ENCODE measurements at regions not wholly inside any gene's neighbourhood (a gene's known extent, or its start where the extent isn't known, plus 50 kb on each side); places are given as distances from the start of the nearest gene placed in this dataset.
"Not testable (repeated sequence)": the region's sequence is repeated elsewhere in the genome, so short reads cannot be mapped to it uniquely, and the experiment has no call there.

DNA sequence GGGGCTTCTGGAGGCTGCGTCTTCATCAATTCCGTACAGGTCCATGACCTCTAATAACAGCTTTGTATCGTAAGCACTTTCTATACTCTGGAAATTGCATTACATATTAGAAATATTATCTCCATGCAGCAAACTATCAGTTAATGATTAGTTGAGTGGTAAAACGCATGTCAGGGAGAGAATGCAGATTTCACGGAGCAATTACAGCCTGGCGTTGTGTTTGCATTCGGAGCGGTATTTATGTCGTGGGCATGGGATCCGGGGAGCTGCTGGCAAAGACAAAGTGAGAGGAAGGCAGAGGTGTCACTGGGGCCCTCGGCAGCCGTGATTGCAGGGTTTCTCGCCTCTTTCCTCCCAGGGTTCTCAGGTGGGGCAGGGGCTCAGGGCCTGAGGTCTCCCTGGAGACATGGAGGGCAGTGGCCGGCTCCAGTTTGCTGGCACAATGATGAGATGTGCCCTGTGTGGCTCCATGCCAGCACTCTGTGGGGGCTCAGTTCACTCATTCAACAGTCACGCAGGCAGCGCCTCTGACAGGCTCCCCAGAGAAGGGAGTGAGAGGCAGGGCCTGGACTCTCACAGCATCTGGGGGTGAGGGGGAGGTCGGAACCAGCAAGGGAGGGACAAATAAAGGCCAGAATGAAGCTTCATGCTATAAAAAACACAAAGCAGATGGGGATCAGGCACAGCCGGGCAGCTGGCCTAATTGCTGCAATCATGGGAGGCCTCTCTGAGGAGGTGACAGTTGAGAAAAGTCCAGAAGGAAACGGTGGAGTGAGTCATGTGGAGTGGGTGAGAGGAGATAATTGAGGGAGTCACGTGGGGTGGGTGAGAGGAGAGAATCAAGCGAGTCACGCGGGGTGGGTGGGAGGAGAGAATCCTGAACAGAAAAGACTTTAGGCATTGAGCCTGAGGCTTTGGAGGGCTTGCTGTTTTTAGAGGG lies 1002.7 kb downstream of the BRD1 start:
- ChIA-PET POLR2A (no interaction called here), CTCF (no interaction called here)
- DNase-seq, result no peak
- no peaks in the 10 kb centered on the region for H3K4me1 Mint-ChIP-seq
- H3K27me3 Mint-ChIP-seq, result no peaks in the 10 kb centered on the region
- no peaks in the 10 kb centered on the region for H3K9me3 Mint-ChIP-seq
- H3K27ac Mint-ChIP-seq, result no peak overlapping the region
- no peak overlapping the region for H3K4me3 Mint-ChIP-seq
- no peaks in the 10 kb centered on the region for H3K36me3 Mint-ChIP-seq (ENCODE audit: low read depth)

GRCh38 chr22:48823941-48824340 lies 1003.7 kb downstream of the BRD1 start:
- H3K4me1 Mint-ChIP-seq, result no peaks in the 10 kb centered on the region
- ChIA-PET CTCF (no interaction called here), POLR2A (no interaction called here)
- no peak for DNase-seq
- no peak overlapping the region for H3K27ac Mint-ChIP-seq
- H3K4me3 Mint-ChIP-seq, result no peak overlapping the region
- no peaks in the 10 kb centered on the region for H3K9me3 Mint-ChIP-seq
- no peaks in the 10 kb centered on the region for H3K36me3 Mint-ChIP-seq (ENCODE audit: low read depth)
- no peaks in the 10 kb centered on the region for H3K27me3 Mint-ChIP-seq

- no peaks in the 10 kb centered on the region for H3K27me3 Mint-ChIP-seq
- ChIA-PET CTCF (no interaction called here), POLR2A (no interaction called here)
- H3K9me3 Mint-ChIP-seq, result no peaks in the 10 kb centered on the region
- H3K27ac Mint-ChIP-seq, result no peak overlapping the region
- H3K4me3 Mint-ChIP-seq, result no peak overlapping the region
- H3K36me3 Mint-ChIP-seq (ENCODE audit: low read depth), result no peaks in the 10 kb centered on the region
- no peaks in the 10 kb centered on the region for H3K4me1 Mint-ChIP-seq
- DNase-seq, result no peak
Measured at GRCh38 chr22:48822278-48823233, 1005.1 kb downstream of the BRD1 start.

DNA sequence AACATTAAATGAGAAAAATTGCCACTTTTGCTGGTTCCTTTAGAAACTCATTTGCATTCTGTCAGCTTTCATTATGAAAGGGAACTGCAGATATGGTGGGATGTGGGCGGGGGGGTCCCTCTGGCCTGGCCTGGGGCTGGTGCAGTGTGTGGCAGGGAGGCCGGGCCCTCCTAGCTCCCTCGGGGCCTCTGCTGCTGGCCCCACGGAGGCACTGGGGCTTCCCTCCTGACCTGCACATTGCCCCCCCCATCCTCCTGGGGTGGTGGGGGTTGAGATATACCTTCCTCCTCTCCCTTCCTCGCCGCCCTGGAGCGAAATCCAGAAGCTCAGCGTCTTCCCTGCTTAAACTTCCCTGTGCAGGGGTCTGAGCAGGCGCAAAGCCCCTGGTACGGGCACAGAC lies 1005.9 kb downstream of the BRD1 start:
- no peak overlapping the region for H3K27ac Mint-ChIP-seq
- no peaks in the 10 kb centered on the region for H3K9me3 Mint-ChIP-seq
- CTCF ChIA-PET, result no interaction called here
- DNase-seq, result no peak
- H3K4me1 Mint-ChIP-seq, result no peaks in the 10 kb centered on the region
- H3K4me3 Mint-ChIP-seq, result no peak overlapping the region
- POLR2A ChIA-PET, result no interaction called here
- H3K27me3 Mint-ChIP-seq, result no peaks in the 10 kb centered on the region
- no peaks in the 10 kb centered on the region for H3K36me3 Mint-ChIP-seq (ENCODE audit: low read depth)

DNA sequence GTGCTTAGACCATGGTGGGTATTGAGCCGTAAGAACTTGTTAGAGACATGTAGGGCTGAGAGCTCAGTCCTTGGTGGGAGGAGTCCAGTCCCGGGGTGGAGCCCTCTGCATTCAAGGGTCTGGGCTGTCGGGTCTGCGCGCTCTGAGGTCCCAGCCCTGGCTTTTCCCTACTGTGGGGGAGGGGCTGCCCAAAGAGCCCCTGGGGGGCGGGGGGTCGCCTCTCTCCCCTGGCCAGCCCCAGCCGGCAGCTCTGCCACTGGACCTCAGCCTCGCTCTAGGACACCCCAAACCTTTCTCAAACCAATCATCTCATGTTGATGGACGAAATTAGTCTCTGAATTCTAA lies 1006.4 kb downstream of the BRD1 start:
- H3K27ac Mint-ChIP-seq, result no peak overlapping the region
- no peaks in the 10 kb centered on the region for H3K4me1 Mint-ChIP-seq
- ChIA-PET POLR2A (no interaction called here), CTCF (no interaction called here)
- no peaks in the 10 kb centered on the region for H3K27me3 Mint-ChIP-seq
- no peak for DNase-seq
- no peaks in the 10 kb centered on the region for H3K36me3 Mint-ChIP-seq (ENCODE audit: low read depth)
- no peaks in the 10 kb centered on the region for H3K9me3 Mint-ChIP-seq
- H3K4me3 Mint-ChIP-seq, result no peak overlapping the region

DNA sequence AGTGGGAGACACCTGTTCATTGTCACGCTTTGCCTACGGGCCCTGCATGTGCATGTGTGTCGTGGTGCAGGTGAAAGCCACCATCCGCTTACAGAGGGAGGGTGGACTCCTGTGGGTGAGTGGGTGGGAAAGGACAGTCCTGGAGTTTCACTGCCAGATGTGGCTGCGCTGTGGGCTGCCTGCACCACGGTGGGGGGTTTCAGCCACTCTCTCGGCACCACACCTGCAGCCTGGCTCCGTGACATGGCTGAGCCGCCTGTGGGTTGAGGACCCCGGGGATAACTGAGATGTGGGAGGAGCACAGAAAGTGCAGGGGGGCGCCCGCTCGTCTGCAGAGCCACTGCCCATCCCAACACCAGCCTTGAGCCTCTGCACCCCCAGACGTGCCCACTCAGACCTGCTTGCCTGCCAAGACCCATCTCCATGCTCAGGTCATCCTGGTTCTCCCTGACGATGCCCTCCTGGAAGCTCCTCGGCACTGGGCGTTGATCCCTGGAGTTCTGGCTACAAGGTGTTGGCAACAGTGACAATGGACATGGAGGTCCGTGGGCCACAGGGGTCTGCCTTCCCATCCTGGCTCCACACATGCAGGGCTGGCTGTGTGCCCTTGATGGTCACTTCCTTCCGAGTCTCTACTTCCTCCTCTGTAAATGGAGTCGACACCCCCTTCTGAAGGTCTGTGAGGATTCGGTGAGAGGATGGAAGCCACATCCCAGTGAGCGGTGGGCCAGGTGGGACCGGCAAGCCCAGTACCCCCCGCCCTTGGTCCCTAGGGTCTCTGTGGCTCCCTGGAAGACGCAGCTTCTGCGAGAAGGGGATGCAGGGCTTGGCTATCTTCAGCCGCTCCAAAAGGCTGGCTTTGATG lies 1007.0 kb downstream of the BRD1 start:
- no peak for DNase-seq
- no peaks in the 10 kb centered on the region for H3K27me3 Mint-ChIP-seq
- H3K4me3 Mint-ChIP-seq, result no peak overlapping the region
- no peaks in the 10 kb centered on the region for H3K9me3 Mint-ChIP-seq
- no peaks in the 10 kb centered on the region for H3K36me3 Mint-ChIP-seq (ENCODE audit: low read depth)
- ChIA-PET POLR2A (no interaction called here), CTCF (no interaction called here)
- no peaks in the 10 kb centered on the region for H3K4me1 Mint-ChIP-seq
- H3K27ac Mint-ChIP-seq, result no peak overlapping the region

- no peaks in the 10 kb centered on the region for H3K4me1 Mint-ChIP-seq
- no peaks in the 10 kb centered on the region for H3K9me3 Mint-ChIP-seq
- no peaks in the 10 kb centered on the region for H3K27me3 Mint-ChIP-seq
- no peaks in the 10 kb centered on the region for H3K36me3 Mint-ChIP-seq (ENCODE audit: low read depth)
- no peak overlapping the region for H3K4me3 Mint-ChIP-seq
- DNase-seq, result no peak
- CTCF ChIA-PET, result no interaction called here
- no peak overlapping the region for H3K27ac Mint-ChIP-seq
- POLR2A ChIA-PET, result no interaction called here
Measured at GRCh38 chr22:48819961-48820360, 1007.7 kb downstream of the BRD1 start.

- H3K4me3 Mint-ChIP-seq, result no peak overlapping the region
- no peaks in the 10 kb centered on the region for H3K27me3 Mint-ChIP-seq
- no peak overlapping the region for H3K27ac Mint-ChIP-seq
- ChIA-PET POLR2A (no interaction called here), CTCF (no interaction called here)
- H3K36me3 Mint-ChIP-seq (ENCODE audit: low read depth), result no peaks in the 10 kb centered on the region
- no peaks in the 10 kb centered on the region for H3K9me3 Mint-ChIP-seq
- no peak for DNase-seq
- no peaks in the 10 kb centered on the region for H3K4me1 Mint-ChIP-seq
Measured at GRCh38 chr22:48819232-48819631, 1008.4 kb downstream of the BRD1 start.

GRCh38 chr22:48817491-48817890 lies 1010.2 kb downstream of the BRD1 start:
- DNase-seq; CTCF ChIA-PET; H3K4me1 Mint-ChIP-seq; H3K27ac Mint-ChIP-seq; H3K27me3 Mint-ChIP-seq; H3K4me3 Mint-ChIP-seq; H3K36me3 Mint-ChIP-seq (ENCODE audit: low read depth); H3K9me3 Mint-ChIP-seq; POLR2A ChIA-PET: not testable (repeated sequence)

GRCh38 chr22:48811885-48812284 lies 1015.8 kb downstream of the BRD1 start:
- CTCF ChIA-PET, result no interaction called here
- Mint-ChIP-seq H3K27me3 (no peaks in the 10 kb centered on the region), H3K9me3 (no peaks in the 10 kb centered on the region), H3K4me1 (no peaks in the 10 kb centered on the region), H3K36me3 (ENCODE audit: low read depth) (no peaks in the 10 kb centered on the region), H3K4me3 (no peak overlapping the region), H3K27ac (no peak overlapping the region)
- DNase-seq, result no peak
- POLR2A ChIA-PET, result no interaction called here

GRCh38 chr22:48808038-48808960 lies 1019.4 kb downstream of the BRD1 start:
- Mint-ChIP-seq H3K4me3 (no peak overlapping the region), H3K36me3 (ENCODE audit: low read depth) (no peaks in the 10 kb centered on the region), H3K27me3 (no peaks in the 10 kb centered on the region), H3K4me1 (no peaks in the 10 kb centered on the region), H3K27ac (no peak overlapping the region), H3K9me3 (no peaks in the 10 kb centered on the region)
- DNase-seq, result no peak
- ChIA-PET POLR2A (no interaction called here), CTCF (no interaction called here)

DNA sequence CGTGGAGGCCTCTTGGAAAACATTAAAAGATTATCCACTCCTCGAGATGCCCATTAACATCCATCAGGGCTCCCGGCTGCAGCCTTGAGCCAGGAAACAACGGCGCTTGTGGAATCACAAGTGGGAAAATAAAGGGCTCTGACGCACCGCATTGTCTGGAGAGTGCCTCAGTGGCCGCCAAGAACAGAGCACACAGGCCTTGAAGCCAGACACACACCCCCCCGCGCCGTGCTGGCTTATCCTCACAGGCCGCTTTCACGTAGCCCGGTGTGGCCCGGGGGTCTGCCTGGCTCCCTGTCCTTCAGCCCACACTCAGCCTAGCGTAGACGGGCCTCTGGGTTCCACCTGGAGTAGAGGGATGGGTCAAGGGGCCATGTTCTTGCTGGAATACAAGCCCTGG lies 1020.5 kb downstream of the BRD1 start:
- Mint-ChIP-seq H3K4me1 (no peaks in the 10 kb centered on the region), H3K4me3 (no peak overlapping the region), H3K27me3 (no peaks in the 10 kb centered on the region), H3K27ac (no peak overlapping the region), H3K9me3 (no peaks in the 10 kb centered on the region), H3K36me3 (ENCODE audit: low read depth) (no peaks in the 10 kb centered on the region)
- DNase-seq, result no peak
- ChIA-PET POLR2A (no interaction called here), CTCF (no interaction called here)

Data from activated CD4-positive, alpha-beta T cell treated with anti-CD3 and anti-CD28 coated beads, Interleukin-2, amount 10 ng/mL, durations not matched to agents 7 days and 5 days (primary cell).